T-helper 2 cell treated with Interferon-gamma antibody and Interleukin-4, amounts not matched to agents 100 ng/mL and 5 ng/mL, for 36 hours (primary cell): ENCODE measurements at regions not wholly inside any gene's neighbourhood (a gene's known extent, or its start where the extent isn't known, plus 50 kb on each side); places are given as distances from the start of the nearest gene placed in this dataset.

Experiments
- intact Hi-C: fragments of 100-400 bp; cut with micrococcal nuclease; formaldehyde crosslinking; loops from one replicate; pipeline ENCODE4 v1.15.1; 2023

DNA sequence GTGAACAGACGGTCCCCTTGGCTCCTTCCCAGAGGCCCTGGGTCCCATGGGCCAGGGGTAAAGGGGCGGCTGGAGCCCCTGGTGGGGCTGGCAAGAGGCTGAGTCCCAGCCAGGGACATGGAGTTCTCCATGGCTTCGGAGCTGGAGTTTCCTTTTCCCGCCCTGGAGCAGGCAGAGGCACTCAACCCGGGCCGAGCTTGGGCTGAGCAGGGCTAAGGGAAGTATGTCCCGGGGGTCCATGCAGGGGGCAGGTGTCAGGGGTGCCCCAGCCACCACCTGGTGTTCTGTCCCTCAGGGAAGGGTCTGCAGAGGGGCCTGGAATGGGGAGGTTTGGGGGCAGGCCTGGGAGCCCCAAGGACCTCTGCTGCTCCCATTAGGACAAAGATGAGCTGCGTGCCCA lies 54.0 kb upstream of the TPM4 start:
- intact Hi-C loops = loop anchor here (10.0 kb wide), 1 partner anchor 397 kb away; no protein-coding TSS in a partner anchor

- intact Hi-C loops = loop anchor here (10.0 kb wide), 1 partner anchor 398 kb away; no protein-coding TSS in a partner anchor
Observed at GRCh38 chr19:16022681-16023080, 53.6 kb upstream of the TPM4 start.

- intact Hi-C loops = loop anchor here (10.0 kb wide), 1 partner anchor 399 kb away; no protein-coding TSS in a partner anchor
Observed at GRCh38 chr19:16023146-16023915, 53.0 kb upstream of the TPM4 start.

DNA sequence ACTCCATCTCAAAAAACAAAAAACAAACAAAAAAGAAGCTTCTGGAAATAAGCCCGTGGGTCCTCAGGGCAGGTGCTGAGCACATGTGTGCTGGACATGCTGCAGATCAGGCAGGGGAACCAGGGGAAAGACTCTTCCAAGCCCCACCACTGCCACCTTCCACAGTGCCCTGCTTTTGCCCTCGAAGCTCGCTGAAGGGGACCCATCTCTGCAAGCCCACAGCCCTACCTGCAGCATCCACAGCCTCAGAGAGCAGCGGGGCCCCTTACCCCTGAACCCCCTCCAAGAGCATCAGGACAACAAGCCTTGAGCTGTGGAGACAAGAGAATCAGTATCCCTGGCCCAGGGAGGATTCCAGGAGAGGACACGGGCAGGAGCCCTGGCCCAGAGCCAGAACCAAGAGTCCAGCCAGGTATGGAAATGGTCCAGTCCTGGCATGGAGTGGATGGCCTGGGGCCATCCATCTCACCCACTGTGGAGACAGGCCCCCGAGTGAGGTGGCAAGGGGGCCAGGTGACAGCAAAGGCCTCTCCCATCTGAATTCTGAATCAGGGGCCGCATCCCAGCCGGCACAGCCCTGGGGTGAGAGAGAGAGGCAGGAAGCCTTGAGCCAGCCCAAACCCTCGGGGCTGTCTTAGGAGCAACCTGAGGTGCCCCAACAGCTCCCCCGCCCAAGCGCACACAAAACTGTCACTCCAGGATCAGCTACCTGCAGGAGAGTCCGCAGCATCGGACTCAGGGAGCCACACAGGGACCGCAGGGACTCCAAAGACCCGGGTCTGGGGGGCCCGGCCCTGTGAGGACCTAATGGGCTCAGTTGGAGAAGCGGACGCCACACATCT lies 51.8 kb upstream of the TPM4 start:
- intact Hi-C loops = loop anchor here (10.0 kb wide), 1 partner anchor 400 kb away; no protein-coding TSS in a partner anchor

- intact Hi-C loops = loop anchor here (10.0 kb wide), 1 partner anchor 401 kb away; no protein-coding TSS in a partner anchor
Observed at GRCh38 chr19:16025108-16026101, 50.9 kb upstream of the TPM4 start.

DNA sequence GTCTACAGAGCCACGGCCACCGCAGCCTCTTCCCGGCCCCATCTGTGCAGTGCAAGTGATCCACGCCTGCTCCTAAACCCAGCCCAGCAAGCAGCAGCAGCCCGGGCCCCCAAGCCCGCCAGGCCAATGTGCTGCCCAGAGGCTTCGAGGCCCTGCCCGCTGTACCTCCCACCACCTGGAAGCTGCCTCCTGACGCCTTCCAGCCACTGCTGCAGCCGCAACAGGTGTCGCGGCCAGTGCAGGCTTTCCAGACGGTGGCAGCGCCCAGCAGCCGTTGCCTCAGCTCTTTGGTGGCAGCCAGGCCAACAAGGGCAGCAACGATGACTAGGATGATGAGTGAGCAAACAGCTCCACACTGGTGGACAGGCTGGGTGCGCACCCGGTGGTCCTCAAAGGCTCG lies 50.2 kb upstream of the TPM4 start:
- intact Hi-C loops = loop anchor here (10.0 kb wide), 1 partner anchor 401 kb away; no protein-coding TSS in a partner anchor
